ENCODE measurements at regions not wholly inside any gene's neighbourhood (a gene's known extent, or its start where the extent isn't known, plus 50 kb on each side); places are given as distances from the start of the nearest gene placed in this dataset.

- no peak overlapping the region for H3K4me3 ChIP-seq (replicated peaks in 1 of 3; ENCODE audit: low read depth in 2 of 3, low read length in 3 of 3)
- H4K20me1 ChIP-seq (ENCODE audit: insufficient read depth, low read length) = no peaks in the 10 kb centered on the region
- no peaks in the 10 kb centered on the region for H3K36me3 ChIP-seq (replicated peaks in 1 of 2; ENCODE audit: control insufficient read depth in 1 of 2, insufficient read depth in 2 of 2, low read length in 2 of 2)
- no peaks in the 10 kb centered on the region for H3K79me2 ChIP-seq (ENCODE audit: insufficient read depth, low read length)
- no peak overlapping the region for H2AFZ ChIP-seq (ENCODE audit: insufficient read depth, low read depth, low read length, poor library complexity, severe bottlenecking)
- peaks cover 0 to 1% (median 0%) of the 10 kb centered on the region in 7 donors for H3K9me3 Mint-ChIP-seq
- no peaks in the 10 kb centered on the region for H3K36me3 Mint-ChIP-seq
- H3K27me3 Mint-ChIP-seq (ENCODE audit: low read depth in 3 of 3) = peaks cover 0 to 3% (median 2%) of the 10 kb centered on the region in 3 donors
- no peaks in the 10 kb centered on the region for H3K4me1 Mint-ChIP-seq
- H3K27ac ChIP-seq (ENCODE audit: low read depth in 1 of 2, low read length in 2 of 2) = no peak overlapping the region
- no peak overlapping the region for H3K9ac ChIP-seq (ENCODE audit: insufficient read depth, low read length, poor library complexity, severe bottlenecking)
- DNase-seq = no peak
- intact Hi-C loops (cut with micrococcal nuclease) = no loop called here
- no peak overlapping the region for H3K4me2 ChIP-seq (replicated peaks; ENCODE audit: extremely low read depth, low read length, poor library complexity, severe bottlenecking)
- no peaks in the 10 kb centered on the region for H3K9me3 ChIP-seq (replicated peaks in 1 of 2; ENCODE audit: control insufficient read depth in 1 of 2, insufficient read depth in 1 of 2, low read length in 2 of 2)
- WGBS (ENCODE audit: insufficient coverage) = no CpG with 5 or more reads among the region's 4 CpGs
- H3K27me3 ChIP-seq (ENCODE audit: control insufficient read depth in 2 of 2, insufficient read depth in 2 of 2, low read length in 2 of 2) = no peaks in the 10 kb centered on the region
- H3K27ac Mint-ChIP-seq = no peak overlapping the region
- no peak overlapping the region for H3K4me3 Mint-ChIP-seq
- TF ChIP-seq CTCF (IDR thresholded peaks at IDR 0.05) = no peak
- no peaks in the 10 kb centered on the region for H3K4me1 ChIP-seq (ENCODE audit: control insufficient read depth in 1 of 2, insufficient read depth in 2 of 2, low read length in 2 of 2)
Measured at GRCh38 chr9:1732670-1733069, 282.5 kb upstream of the SMARCA2 start.

GRCh38 chr9:1738511-1739100, 276.5 kb upstream of the SMARCA2 start:
- Histone ChIP-seq H3K4me3 (replicated peaks in 1 of 3; ENCODE audit: low read depth in 2 of 3, low read length in 3 of 3) (no peak overlapping the region), H3K4me1 (ENCODE audit: control insufficient read depth in 1 of 2, insufficient read depth in 2 of 2, low read length in 2 of 2) (no peaks in the 10 kb centered on the region), H3K27ac (ENCODE audit: low read depth in 1 of 2, low read length in 2 of 2) (no peak overlapping the region), H3K27me3 (ENCODE audit: control insufficient read depth in 2 of 2, insufficient read depth in 2 of 2, low read length in 2 of 2) (no peaks in the 10 kb centered on the region), H3K79me2 (ENCODE audit: insufficient read depth, low read length) (no peaks in the 10 kb centered on the region), H4K20me1 (ENCODE audit: insufficient read depth, low read length) (no peaks in the 10 kb centered on the region), H2AFZ (ENCODE audit: insufficient read depth, low read depth, low read length, poor library complexity, severe bottlenecking) (no peak overlapping the region), H3K36me3 (replicated peaks in 1 of 2; ENCODE audit: control insufficient read depth in 1 of 2, insufficient read depth in 2 of 2, low read length in 2 of 2) (no peaks in the 10 kb centered on the region), H3K4me2 (replicated peaks; ENCODE audit: extremely low read depth, low read length, poor library complexity, severe bottlenecking) (no peak overlapping the region), H3K9ac (ENCODE audit: insufficient read depth, low read length, poor library complexity, severe bottlenecking) (no peak overlapping the region), H3K9me3 (replicated peaks in 1 of 2; ENCODE audit: control insufficient read depth in 1 of 2, insufficient read depth in 1 of 2, low read length in 2 of 2) (no peaks in the 10 kb centered on the region)
- TF ChIP-seq CTCF (IDR thresholded peaks at IDR 0.05) = no peak
- Mint-ChIP-seq H3K9me3 (peaks cover 0 to 2% (median 0%) of the 10 kb centered on the region in 7 donors), H3K4me1 (no peaks in the 10 kb centered on the region), H3K27me3 (ENCODE audit: low read depth in 3 of 3) (no peaks in the 10 kb centered on the region), H3K36me3 (no peaks in the 10 kb centered on the region), H3K4me3 (no peak overlapping the region), H3K27ac (no peak overlapping the region)
- intact Hi-C loops (cut with micrococcal nuclease) = no loop called here
- no peak for DNase-seq
- 75% methylated on average over 2 of the region's 4 CpGs for WGBS (ENCODE audit: insufficient coverage)

All from CD14-positive monocyte (primary cell).